Endodermal cell (in vitro differentiated cells): ENCODE measurements at regions not wholly inside any gene's neighbourhood (a gene's known extent, or its start where the extent isn't known, plus 50 kb on each side); places are given as distances from the start of the nearest gene placed in this dataset.

ENCODE experiments used
- DNase-seq: peaks from one replicate; pipeline ENCODE4 v3.0.0-alpha.2; 2017
- H3K27ac ChIP-seq: 2 replicates; pipeline ENCODE4 v1.5.1; 2013; ENCODE audit warnings: mild to moderate bottlenecking, low read depth, low read length, moderate library complexity
- H3K27me3 ChIP-seq: 2 replicates; pipeline ENCODE4 v1.6.1; 2013; ENCODE audit warnings: mild to moderate bottlenecking, low read length, moderate library complexity; ENCODE audit not compliant: insufficient read depth, control insufficient read depth, poor library complexity, severe bottlenecking
- H3K36me3 ChIP-seq: 2 replicates; pipeline ENCODE4 v1.7.0; 2013; ENCODE audit warnings: mild to moderate bottlenecking, low read length, moderate library complexity; ENCODE audit not compliant: control insufficient read depth, insufficient read depth
- H3K4me1 ChIP-seq: one replicate; pipeline ENCODE4 v1.7.0; 2013; ENCODE audit warnings: low read length; ENCODE audit not compliant: control insufficient read depth, insufficient read depth
- H3K4me3 ChIP-seq: 2 replicates; pipeline ENCODE4 v1.5.1; 2013; ENCODE audit warnings: mild to moderate bottlenecking, low read length, moderate library complexity
- H3K9ac ChIP-seq: 2 replicates; pipeline ENCODE4 v1.6.1; 2013; ENCODE audit warnings: mild to moderate bottlenecking, low read length, moderate library complexity; ENCODE audit not compliant: poor library complexity, severe bottlenecking; ENCODE audit errors: extremely low read depth
- H3K9me3 ChIP-seq: 2 replicates; pipeline ENCODE4 v1.6.1; 2013; ENCODE audit warnings: mild to moderate bottlenecking, low read length, moderate library complexity; ENCODE audit not compliant: control insufficient read depth
- H3K27ac Mint-ChIP-seq: 2 replicates; pipeline ENCODE4 v1.8.0; 2020; ENCODE audit warnings: mixed read lengths
- H3K27me3 Mint-ChIP-seq: 2 replicates; pipeline ENCODE4 v1.8.0; 2021; ENCODE audit warnings: mild to moderate bottlenecking, mixed read lengths; ENCODE audit not compliant: insufficient read depth
- H3K36me3 Mint-ChIP-seq: 2 replicates; pipeline ENCODE4 v1.8.0; 2020; ENCODE audit warnings: low read depth, mixed read lengths
- H3K4me1 Mint-ChIP-seq: 2 replicates; pipeline ENCODE4 v1.8.0; 2020; ENCODE audit warnings: mixed read lengths
- H3K4me3 Mint-ChIP-seq: 2 replicates; pipeline ENCODE4 v1.8.0; 2020; ENCODE audit warnings: mild to moderate bottlenecking, moderate library complexity, mixed read lengths
- H3K9me3 Mint-ChIP-seq: 2 replicates; pipeline ENCODE4 v1.8.0; 2020; ENCODE audit warnings: mild to moderate bottlenecking, mixed read lengths
- CTCF ChIP-seq: fragments of 200-600 bp; sonication (generic); conservative IDR thresholded peaks from 2 replicates; pipeline ENCODE4 v1.5.0; 2021; ENCODE audit warnings: antibody characterized with exemption, mild to moderate bottlenecking
- WGBS, 2 experiments: methylation state at CpG; one replicate each; pipeline versions ENCODE4 v1.1.5 to v1.1.7; 2013; ENCODE audit warnings: missing lambda C conversion rate in 2 of 2, mixed read lengths in 1 of 2; ENCODE audit not compliant: insufficient coverage in 1 of 2, insufficient read length in 1 of 2; 5-methylcytosine and 5-hydroxymethylcytosine counted together

- H3K36me3 Mint-ChIP-seq: peaks cover under 1% of the 10 kb centered on the region
- H3K9me3 ChIP-seq: peaks cover 7% of the 10 kb centered on the region
- no peak overlapping the region for H3K27ac ChIP-seq
- TF ChIP-seq CTCF: no peak
- no peak overlapping the region for H3K9ac ChIP-seq
- H3K4me3 ChIP-seq: no peak overlapping the region
- no peaks in the 10 kb centered on the region for H3K36me3 ChIP-seq
- no peaks in the 10 kb centered on the region for H3K4me1 ChIP-seq
- 91% methylated on average over 1 of the region's 1 CpG; no CpG with 5 or more reads in 1 of the 2 experiments for WGBS, 2 experiments
- H3K27ac Mint-ChIP-seq: no peak overlapping the region
- H3K4me3 Mint-ChIP-seq: no peak overlapping the region
- H3K4me1 Mint-ChIP-seq: no peaks in the 10 kb centered on the region
- no peaks in the 10 kb centered on the region for H3K27me3 Mint-ChIP-seq
- H3K27me3 ChIP-seq: no peaks in the 10 kb centered on the region
- H3K9me3 Mint-ChIP-seq: peaks cover 14% of the 10 kb centered on the region
- DNase-seq: no peak
Measured at GRCh38 chr9:78584589-78584988, 287.7 kb downstream of the PSAT1 start.

GRCh38 chr9:78585909-78586308 is 289.0 kb downstream of the PSAT1 start:
- Histone ChIP-seq H3K9ac (no peak overlapping the region), H3K27me3 (no peaks in the 10 kb centered on the region), H3K4me1 (no peaks in the 10 kb centered on the region), H3K4me3 (no peak overlapping the region), H3K27ac (no peak overlapping the region), H3K9me3 (peaks cover 7% of the 10 kb centered on the region), H3K36me3 (no peaks in the 10 kb centered on the region)
- TF ChIP-seq CTCF: no peak
- no peak overlapping the region for H3K4me3 Mint-ChIP-seq
- H3K27me3 Mint-ChIP-seq: no peaks in the 10 kb centered on the region
- H3K36me3 Mint-ChIP-seq: peaks cover 3% of the 10 kb centered on the region
- no peaks in the 10 kb centered on the region for H3K4me1 Mint-ChIP-seq
- H3K9me3 Mint-ChIP-seq: peaks cover 16% of the 10 kb centered on the region
- DNase-seq: no peak
- 100% methylated on average over 1 of the region's 1 CpG; no CpG with 5 or more reads in 1 of the 2 experiments for WGBS, 2 experiments
- H3K27ac Mint-ChIP-seq: no peak overlapping the region

DNA sequence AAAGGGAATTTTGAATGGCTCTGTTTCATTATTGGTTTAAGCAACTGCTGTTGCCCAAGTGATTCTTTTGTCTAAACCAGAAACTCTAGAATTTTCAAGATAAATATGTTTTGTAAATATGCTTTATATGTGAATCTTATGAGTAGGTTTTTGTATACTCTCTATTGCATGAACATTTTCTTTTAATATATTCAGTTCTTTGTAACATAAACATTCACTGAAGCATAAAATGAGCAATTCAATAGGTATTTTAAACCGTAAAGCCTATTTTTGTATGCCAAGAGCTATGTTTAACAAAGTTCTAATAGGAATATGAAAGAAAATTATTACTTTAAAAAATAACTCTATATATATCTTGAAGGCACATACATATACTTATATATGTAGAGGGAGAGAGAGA is 293.1 kb downstream of the PSAT1 start:
- no peak overlapping the region for H3K27ac ChIP-seq
- H3K36me3 ChIP-seq: no peaks in the 10 kb centered on the region
- Mint-ChIP-seq H3K27me3 (no peaks in the 10 kb centered on the region), H3K36me3 (peaks cover 3% of the 10 kb centered on the region), H3K4me3 (no peak overlapping the region), H3K27ac (no peak overlapping the region), H3K9me3 (peaks cover 16% of the 10 kb centered on the region), H3K4me1 (peaks cover 8% of the 10 kb centered on the region)
- H3K4me3 ChIP-seq: no peak overlapping the region
- no CpG with 5 or more reads among the region's 1 CpG for WGBS, 2 experiments
- no peak for TF ChIP-seq CTCF
- H3K9me3 ChIP-seq: peaks cover 7% of the 10 kb centered on the region
- no peak overlapping the region for H3K9ac ChIP-seq
- H3K4me1 ChIP-seq: no peaks in the 10 kb centered on the region
- DNase-seq: no peak
- H3K27me3 ChIP-seq: no peaks in the 10 kb centered on the region
